Fibroblast of pulmonary artery (primary cell): ENCODE measurements at regions not wholly inside any gene's neighbourhood (a gene's known extent, or its start where the extent isn't known, plus 50 kb on each side); places are given as distances from the start of the nearest gene placed in this dataset.

Source experiments
- DNase-seq: peaks from one replicate; pipeline ENCODE4 v3.0.0-alpha.2; 2010; ENCODE audit warnings: low read depth
- H3K4me3 ChIP-seq: replicated peaks from 2 replicates; pipeline ENCODE4 v1.5.1; 2011; ENCODE audit warnings: low read depth, mild to moderate bottlenecking, control low read depth, low read length, moderate library complexity
- CTCF ChIP-seq: IDR thresholded peaks from 2 replicates; pipeline ENCODE4 v1.5.1; 2011; ENCODE audit warnings: mild to moderate bottlenecking, control low read depth, low read length, inconsistent platforms; ENCODE audit errors: missing control alignments

- H3K4me3 ChIP-seq = no peak overlapping the region
- DNase-seq = no peak
- TF ChIP-seq CTCF = no peak
Measured at GRCh38 chr5:54746777-54747398, 229.3 kb downstream of the SNX18 start.

- no peak for TF ChIP-seq CTCF
- no peak overlapping the region for H3K4me3 ChIP-seq
- no peak for DNase-seq
Measured at GRCh38 chr5:54746346-54746745, 228.8 kb downstream of the SNX18 start.

GRCh38 chr5:54745599-54745998, 228.0 kb downstream of the SNX18 start:
- no peak for DNase-seq
- H3K4me3 ChIP-seq = no peak overlapping the region
- no peak for TF ChIP-seq CTCF

GRCh38 chr5:54743997-54744788, 226.6 kb downstream of the SNX18 start:
- peak; percentile 97 for DNase-seq
- H3K4me3 ChIP-seq = no peak overlapping the region

GRCh38 chr5:54743581-54743980, 226.0 kb downstream of the SNX18 start:
- H3K4me3 ChIP-seq = no peak overlapping the region
- no peak for TF ChIP-seq CTCF
- no peak for DNase-seq

More at GRCh38 chr5:54743997-54744788, 226.6 kb downstream of the SNX18 start:
- TF ChIP-seq CTCF = no peak

- peak; percentile 34 for TF ChIP-seq CTCF
- DNase-seq = peak; percentile 70
- no peak overlapping the region for H3K4me3 ChIP-seq
Measured at GRCh38 chr5:54742417-54742891, 224.9 kb downstream of the SNX18 start.

- H3K4me3 ChIP-seq = no peak overlapping the region
- no peak for DNase-seq
- no peak for TF ChIP-seq CTCF
Measured at GRCh38 chr5:54741711-54742110, 224.2 kb downstream of the SNX18 start.
